Neuronal stem cell (in vitro differentiated cells): ENCODE measurements at regions not wholly inside any gene's neighbourhood (a gene's known extent, or its start where the extent isn't known, plus 50 kb on each side); places are given as distances from the start of the nearest gene placed in this dataset.

Experiments used
- DNase-seq: peaks from one replicate; pipeline ENCODE4 v3.0.0-alpha.2; 2013; ENCODE audit warnings: low spot score
- H2AFZ ChIP-seq: one replicate; pipeline ENCODE4 v1.6.1; 2013; ENCODE audit warnings: mild to moderate bottlenecking, low read length, inconsistent platforms
- H2AK5ac ChIP-seq: 2 replicates; pipeline ENCODE4 v1.6.1; 2013; ENCODE audit warnings: low read depth, mild to moderate bottlenecking, inconsistent platforms, low read length, moderate library complexity, mixed read lengths
- H2BK120ac ChIP-seq: 2 replicates; pipeline ENCODE4 v1.6.1; 2013; ENCODE audit warnings: low read depth, mild to moderate bottlenecking, inconsistent platforms, low read length, moderate library complexity, mixed read lengths
- H2BK12ac ChIP-seq: one replicate; pipeline ENCODE4 v1.6.1; 2013; ENCODE audit warnings: low read length, inconsistent platforms
- H2BK15ac ChIP-seq: 2 replicates; pipeline ENCODE4 v1.6.1; 2013; ENCODE audit warnings: mild to moderate bottlenecking, low read length, inconsistent platforms, mixed read lengths
- H2BK5ac ChIP-seq: one replicate; pipeline ENCODE4 v1.6.1; 2013; ENCODE audit warnings: inconsistent platforms, mild to moderate bottlenecking, low read length, moderate library complexity
- H3K14ac ChIP-seq: one replicate; pipeline ENCODE4 v1.6.1; 2013; ENCODE audit warnings: low read length, inconsistent platforms
- H3K18ac ChIP-seq: 2 replicates; pipeline ENCODE4 v1.6.1; 2013; ENCODE audit warnings: low read length, inconsistent platforms
- H3K23ac ChIP-seq: 2 replicates; pipeline ENCODE4 v1.6.1; 2013; ENCODE audit warnings: low read depth, mild to moderate bottlenecking, mixed read lengths, low read length, inconsistent platforms; ENCODE audit not compliant: poor library complexity
- H3K27ac ChIP-seq: replicated peaks from 3 replicates; pipeline ENCODE4 v1.5.1; 2013; ENCODE audit warnings: low read length, inconsistent platforms
- H3K27me3 ChIP-seq, 3 experiments: 2 replicates each; pipeline ENCODE4 v1.6.1; 2013; ENCODE audit warnings: low read length in 3 of 3, mild to moderate bottlenecking in 2 of 3, inconsistent platforms in 1 of 3, low read depth in 1 of 3, mixed read lengths in 1 of 3, moderate library complexity in 1 of 3; ENCODE audit not compliant: control insufficient read depth in 3 of 3, insufficient read depth in 3 of 3
- H3K36me3 ChIP-seq, 2 donors: replicated peaks in 1 of 2; 2 replicates each; pipeline ENCODE4 v1.6.1; 2013; ENCODE audit warnings: low read length in 2 of 2; ENCODE audit not compliant: control insufficient read depth in 2 of 2, insufficient read depth in 2 of 2
- H3K4ac ChIP-seq: 2 replicates; pipeline ENCODE4 v1.6.1; 2013; ENCODE audit warnings: inconsistent platforms, mild to moderate bottlenecking, low read length, moderate library complexity
- H3K4me1 ChIP-seq, 2 donors: 1 replicate in 1 of 2; 2 replicates in 1 of 2; pipeline ENCODE4 v1.6.1; 2013; ENCODE audit warnings: low read length in 2 of 2, low read depth in 1 of 2; ENCODE audit not compliant: control insufficient read depth in 2 of 2, insufficient read depth in 1 of 2
- H3K4me2 ChIP-seq: one replicate; pipeline ENCODE4 v1.6.1; 2013; ENCODE audit warnings: mild to moderate bottlenecking, low read length, inconsistent platforms; ENCODE audit not compliant: insufficient read depth, poor library complexity, severe bottlenecking
- H3K4me3 ChIP-seq, 2 donors: 2 replicates each; pipeline ENCODE4 v1.5.1; 2013; ENCODE audit warnings: low read length in 2 of 2, mild to moderate bottlenecking in 2 of 2, inconsistent platforms in 1 of 2, moderate library complexity in 1 of 2
- H3K79me1 ChIP-seq: one replicate; pipeline ENCODE4 v1.6.1; 2013; ENCODE audit warnings: low read depth, mild to moderate bottlenecking, inconsistent platforms, low read length, moderate library complexity
- H3K9ac ChIP-seq: one replicate; pipeline ENCODE4 v1.6.1; 2013; ENCODE audit warnings: mild to moderate bottlenecking, low read depth, low read length, inconsistent platforms; ENCODE audit not compliant: poor library complexity
- H3K9me3 ChIP-seq, 2 donors: replicated peaks in 1 of 2; 2 replicates each; pipeline versions ENCODE3 to v1.6.1; 2013; ENCODE audit warnings: low read length in 2 of 2, mild to moderate bottlenecking in 2 of 2, inconsistent platforms in 1 of 2, low read depth in 1 of 2, mixed read lengths in 1 of 2, moderate library complexity in 1 of 2; ENCODE audit not compliant: control insufficient read depth in 2 of 2, insufficient read depth in 1 of 2
- H4K8ac ChIP-seq: one replicate; pipeline ENCODE4 v1.6.1; 2013; ENCODE audit warnings: low read depth, mild to moderate bottlenecking, inconsistent platforms, low read length, moderate library complexity
- H4K91ac ChIP-seq: one replicate; pipeline ENCODE4 v1.6.1; 2013; ENCODE audit warnings: low read length, low read depth, mild to moderate bottlenecking, inconsistent platforms; ENCODE audit not compliant: poor library complexity
- WGBS, 2 donors: extraction: QIAGEN DNeasy Blood & Tissue Kit; methylation state at CpG; one replicate each; pipeline ENCODE4 v1.1.7; 2013; ENCODE audit warnings: missing lambda C conversion rate in 2 of 2, mixed read lengths in 1 of 2; ENCODE audit not compliant: insufficient read length in 2 of 2, insufficient replicate concordance in 1 of 2; ENCODE audit errors: extremely low coverage in 2 of 2; 5-methylcytosine and 5-hydroxymethylcytosine counted together

DNA sequence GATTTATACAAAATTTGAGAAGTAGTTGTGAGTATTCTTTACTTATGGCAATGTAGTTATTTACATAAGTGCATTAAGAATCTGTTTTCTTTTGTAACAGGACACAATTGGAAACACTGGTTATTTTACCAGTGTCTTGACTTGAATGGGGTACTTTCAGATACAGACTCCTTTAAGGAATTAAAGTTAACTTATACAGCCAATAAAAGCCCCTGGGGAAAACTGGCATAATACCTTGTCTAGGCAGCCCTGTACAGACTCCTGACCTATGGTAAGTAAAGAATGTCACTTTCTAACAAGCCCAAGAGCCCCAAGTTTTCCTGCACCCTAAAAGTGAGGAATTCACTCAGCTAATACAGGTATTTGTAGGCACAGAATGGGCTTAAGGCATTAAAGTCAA, 241.8 kb downstream of the CPXCR1 start:
- Histone ChIP-seq H3K14ac (no peak overlapping the region), H4K8ac (no peak overlapping the region), H3K79me1 (no peaks in the 10 kb centered on the region), H3K27ac (no peak overlapping the region), H3K4me2 (no peak overlapping the region), H2BK12ac (no peak overlapping the region), H2AFZ (no peak overlapping the region), H3K36me3 (no peaks in the 10 kb centered on the region), H3K4ac (no peak overlapping the region), H4K91ac (no peak overlapping the region), H2AK5ac (no peak overlapping the region), H3K9ac (no peak overlapping the region), H3K23ac (no peak overlapping the region), H3K4me1 (no peaks in the 10 kb centered on the region), H3K4me3 (no peak overlapping the region), H2BK5ac (no peak overlapping the region), H3K9me3 (no peaks in the 10 kb centered on the region), H2BK15ac (no peak overlapping the region), H3K18ac (no peak overlapping the region), H3K27me3 (no peaks in the 10 kb centered on the region), H2BK120ac (no peak overlapping the region)
- no peak for DNase-seq

DNA sequence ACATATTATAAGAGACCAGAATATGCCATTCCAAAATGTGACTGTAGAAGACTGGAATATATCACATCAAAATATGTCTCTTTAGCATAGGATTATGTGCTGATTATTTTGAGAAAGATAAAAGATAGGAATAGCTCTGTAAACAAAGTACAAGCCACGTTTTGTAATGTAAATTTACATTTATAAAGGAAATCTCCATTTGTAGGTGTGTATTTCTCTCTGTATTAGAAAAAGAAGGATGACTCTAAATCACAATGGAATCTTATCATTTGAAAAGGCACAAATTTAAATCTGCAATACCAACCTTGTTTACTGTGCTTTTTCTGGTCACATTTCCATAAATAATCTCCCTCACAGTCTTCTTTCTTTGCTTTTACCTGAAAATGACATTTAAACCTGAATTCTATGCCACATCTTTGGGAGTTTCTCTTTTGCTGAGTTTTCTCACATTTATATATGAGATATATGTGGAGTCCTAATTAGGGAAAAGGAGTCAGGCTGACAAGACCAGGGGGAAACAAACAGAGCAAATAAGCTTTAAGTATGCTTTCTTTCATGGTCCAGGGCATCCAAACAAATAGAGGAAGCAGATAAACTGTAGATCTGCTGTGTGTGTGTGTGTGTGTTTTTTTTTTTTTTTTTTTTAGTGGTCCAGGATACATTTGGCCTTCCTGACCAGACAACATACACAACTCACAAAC, 244.0 kb downstream of the CPXCR1 start:
- Histone ChIP-seq H3K27me3 (no peaks in the 10 kb centered on the region), H3K9me3 (no peaks in the 10 kb centered on the region), H3K4me3 (no peak overlapping the region), H3K9ac (no peak overlapping the region), H4K8ac (no peak overlapping the region), H3K4ac (no peak overlapping the region), H3K4me1 (no peaks in the 10 kb centered on the region), H3K4me2 (no peak overlapping the region), H2AFZ (no peak overlapping the region), H4K91ac (no peak overlapping the region), H3K27ac (no peak overlapping the region), H3K14ac (no peak overlapping the region), H2BK5ac (no peak overlapping the region), H3K79me1 (no peaks in the 10 kb centered on the region), H3K36me3 (no peaks in the 10 kb centered on the region), H3K18ac (no peak overlapping the region), H2BK15ac (no peak overlapping the region), H2BK120ac (no peak overlapping the region), H2BK12ac (no peak overlapping the region), H3K23ac (no peak overlapping the region), H2AK5ac (no peak overlapping the region)
- WGBS, 2 donors: no CpG with 5 or more reads among the region's 1 CpG
- DNase-seq: no peak

DNA sequence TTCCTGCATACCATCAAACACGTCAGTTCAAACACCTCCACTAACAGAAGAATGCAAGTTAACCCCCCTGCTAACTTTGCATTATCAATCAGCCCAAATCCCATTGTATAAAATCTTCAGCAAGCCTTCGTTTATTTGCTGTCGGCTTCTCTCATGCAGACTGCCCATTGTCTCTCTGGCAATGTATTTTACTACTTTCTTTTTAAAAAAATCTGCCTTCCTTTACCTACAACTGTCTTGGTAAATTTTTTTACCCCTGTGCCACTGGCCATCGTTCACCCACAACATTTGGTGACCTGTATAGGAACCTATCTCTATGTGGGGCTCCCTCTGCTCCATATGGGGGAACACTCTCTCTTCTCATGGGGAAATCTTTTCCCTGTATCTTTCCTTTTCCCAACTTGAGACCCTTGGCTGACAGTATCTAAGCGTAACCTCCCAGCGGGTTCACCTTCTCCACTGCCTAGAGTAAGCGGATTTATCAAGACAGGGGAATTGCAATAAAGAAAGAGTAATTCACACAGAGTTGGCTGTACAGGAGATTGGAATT, 244.6 kb downstream of the CPXCR1 start:
- Histone ChIP-seq H3K4me2 (no peak overlapping the region), H3K9ac (no peak overlapping the region), H3K18ac (no peak overlapping the region), H3K4ac (no peak overlapping the region), H3K4me3 (no peak overlapping the region), H2BK120ac (no peak overlapping the region), H3K23ac (no peak overlapping the region), H3K27ac (no peak overlapping the region), H4K91ac (no peak overlapping the region), H2BK15ac (no peak overlapping the region), H3K79me1 (no peaks in the 10 kb centered on the region), H3K27me3 (no peaks in the 10 kb centered on the region), H2BK12ac (no peak overlapping the region), H3K4me1 (no peaks in the 10 kb centered on the region), H4K8ac (no peak overlapping the region), H3K36me3 (no peaks in the 10 kb centered on the region), H2AK5ac (no peak overlapping the region), H3K14ac (no peak overlapping the region), H2BK5ac (no peak overlapping the region), H2AFZ (no peak overlapping the region), H3K9me3 (no peaks in the 10 kb centered on the region)
- no CpG with 5 or more reads among the region's 7 CpGs for WGBS, 2 donors
- no peak for DNase-seq

DNA sequence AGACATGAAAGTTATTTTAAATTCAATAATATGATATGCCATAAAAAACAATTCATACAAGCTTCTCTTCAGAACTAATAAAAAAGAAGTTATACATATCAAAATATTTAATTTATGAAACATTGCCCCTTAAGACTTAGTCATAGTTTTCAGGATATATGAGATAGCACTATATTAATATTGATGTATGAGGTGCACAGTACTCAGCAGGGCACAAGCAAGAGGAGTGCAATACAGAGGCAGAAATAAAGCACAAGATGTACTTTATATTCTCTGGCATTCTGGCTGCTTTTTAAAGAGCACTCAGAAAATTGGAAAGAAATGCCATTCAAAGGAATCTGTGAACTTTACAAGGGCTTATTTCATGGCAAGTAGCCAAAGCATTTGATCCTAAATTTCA, 274.9 kb downstream of the CPXCR1 start:
- Histone ChIP-seq H3K36me3 (no peaks in the 10 kb centered on the region), H2BK12ac (no peak overlapping the region), H3K4me3 (no peak overlapping the region), H2BK5ac (no peak overlapping the region), H3K23ac (no peak overlapping the region), H4K8ac (no peak overlapping the region), H3K27ac (no peak overlapping the region), H3K9me3 (no peaks in the 10 kb centered on the region), H3K14ac (no peak overlapping the region), H2BK15ac (no peak overlapping the region), H3K79me1 (no peaks in the 10 kb centered on the region), H2AFZ (no peak overlapping the region), H3K27me3 (no peaks in the 10 kb centered on the region), H2BK120ac (no peak overlapping the region), H3K9ac (no peak overlapping the region), H2AK5ac (no peak overlapping the region), H3K18ac (no peak overlapping the region), H3K4me1 (no peaks in the 10 kb centered on the region), H3K4me2 (no peak overlapping the region), H4K91ac (no peak overlapping the region), H3K4ac (no peak overlapping the region)
- no peak for DNase-seq
